Tibial nerve (tissue), 4 donors: ENCODE measurements at regions not wholly inside any gene's neighbourhood (a gene's known extent, or its start where the extent isn't known, plus 50 kb on each side); places are given as distances from the start of the nearest gene placed in this dataset.

Source experiments
- CTCF ChIP-seq, 5 experiments: fragments of 200-600 bp in 3 of 5; fragments of 450-650 bp in 2 of 5; sonication (generic) in 3 of 5; IDR thresholded peaks; one replicate each; pipeline ENCODE4 v1.5.1; 2016 to 2019; ENCODE audit warnings: antibody characterized with exemption in 5 of 5, mild to moderate bottlenecking in 3 of 5, moderate library complexity in 2 of 5
- EP300 ChIP-seq, 2 donors: sonication (generic); formaldehyde crosslinking; IDR thresholded peaks; one replicate each; pipeline ENCODE4 v1.6.1; 2017; ENCODE audit warnings: antibody characterized with exemption in 2 of 2, mild to moderate bottlenecking in 1 of 2

DNA sequence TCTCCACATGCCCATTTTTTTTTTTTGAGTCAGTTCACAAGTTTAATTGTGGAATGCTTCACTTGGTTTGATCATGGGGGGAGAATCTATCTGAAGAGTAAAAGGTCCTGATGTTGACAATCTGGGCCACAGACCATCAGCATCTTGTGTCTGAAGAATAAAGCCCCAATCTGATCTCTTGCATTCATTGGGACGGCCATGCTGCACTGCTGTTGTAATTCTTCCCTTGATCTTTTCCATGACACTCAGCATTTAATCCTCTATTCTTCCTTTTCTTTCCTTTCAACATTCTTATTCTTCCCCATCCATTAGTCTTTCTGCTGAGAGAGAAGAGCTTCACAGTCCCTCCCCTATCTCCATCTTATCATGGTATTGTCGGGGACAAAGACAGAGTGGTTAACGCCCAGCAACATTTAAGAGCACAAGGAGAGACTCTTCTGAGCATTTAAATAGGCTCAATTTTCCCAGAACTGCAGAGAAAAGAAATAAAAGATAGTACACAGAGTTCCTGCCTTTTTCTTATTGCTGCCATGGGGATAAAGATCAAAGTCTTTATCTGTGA is 1157.3 kb downstream of the SORCS3 start:
- TF ChIP-seq EP300 (IDR thresholded peaks at IDR 0.05) = no peak
- no peak for TF ChIP-seq CTCF (IDR thresholded peaks at IDR 0.05)
